A549 (cell line): ENCODE measurements at regions not wholly inside any gene's neighbourhood (a gene's known extent, or its start where the extent isn't known, plus 50 kb on each side); places are given as distances from the start of the nearest gene placed in this dataset.

Experiments used
- ATAC-seq, 2 experiments: fragments of 200-7000 bp in 1 of 2; fragments of >200 bp in 1 of 2; cut with Nextera tagmentation in 1 of 2; cut with Tn5 transposase in 1 of 2; 3 replicates each; pipeline versions ENCODE4 v1.8.0 to v1.9.1; 2018 to 2020; ENCODE audit warnings: mild to moderate bottlenecking in 1 of 2, moderate library complexity in 1 of 2
- CTCF ChIA-PET: fragments of 300-600 bp; sonication (Branson Sonifier 250); formaldehyde crosslinking; extraction: SDS; loops from one replicate; lab custom pipeline; 2021; ENCODE audit warnings: antibody characterized with exemption, inconsistent platforms; lab: Yijun Ruan, JAX
- POLR2A ChIA-PET: fragments of 350-600 bp; formaldehyde crosslinking; extraction: SDS; loops from one replicate; lab custom pipeline; 2021; ENCODE audit warnings: antibody characterized with exemption, inconsistent platforms; lab: Yijun Ruan, JAX
- DNase-seq, 2 experiments: peaks; one replicate each; pipeline versions ENCODE4 v3.0.0 to v3.0.0-alpha.2; 2011 to 2016; ENCODE audit warnings: low read depth in 1 of 2, low spot score in 1 of 2
- FAIRE-seq: peaks from 2 replicates; lab custom pipeline; 2011; peaks lifted over from hg19 to GRCh38; lab: Jason Lieb, UNC
- H3K27ac ChIP-seq, 2 experiments: fragments of >200 bp; sonication (Bioruptor Twin); formaldehyde crosslinking; 3 replicates each; pipeline ENCODE4 v1.5.1; 2016 to 2017
- H3K4me1 ChIP-seq: fragments of >200 bp; sonication (Bioruptor Twin); formaldehyde crosslinking; 3 replicates; pipeline ENCODE4 v1.6.1; 2016
- H3K4me2 ChIP-seq: fragments of >200 bp; sonication (Bioruptor Twin); formaldehyde crosslinking; 3 replicates; pipeline ENCODE4 v1.6.1; 2016
- H3K4me3 ChIP-seq: fragments of >200 bp; sonication (Bioruptor Twin); formaldehyde crosslinking; 3 replicates; pipeline ENCODE4 v1.5.1; 2016
- H3K9me3 ChIP-seq: fragments of >200 bp; sonication (Bioruptor Twin); formaldehyde crosslinking; 3 replicates; pipeline ENCODE4 v1.6.1; 2016
- BHLHE40 ChIP-seq: IDR thresholded peaks from 2 replicates; pipeline ENCODE4 v1.6.1; 2012; ENCODE audit warnings: low read depth, low read length, inconsistent platforms
- EHF ChIP-seq: fragments of 250-450 bp; sonication (Bioruptor Pico); IDR thresholded peaks from 2 replicates; pipeline ENCODE4 v1.5.0; 2020; ENCODE audit warnings: mild to moderate bottlenecking
- EHMT2 ChIP-seq: fragments of 200-600 bp; sonication (generic); IDR thresholded peaks from 2 replicates; pipeline ENCODE4 v1.6.1; 2016; ENCODE audit warnings: antibody characterized with exemption, low read depth, mild to moderate bottlenecking, moderate library complexity
- GATA3 ChIP-seq: IDR thresholded peaks from 2 replicates; pipeline ENCODE4 v1.6.1; 2012; ENCODE audit warnings: borderline replicate concordance
- HDAC2 ChIP-seq: fragments of 200-600 bp; sonication (generic); IDR thresholded peaks from 2 replicates; pipeline ENCODE4 v1.6.1; 2016
- HEYL ChIP-seq: fragments of 250-450 bp; sonication (Bioruptor Pico); IDR thresholded peaks from 2 replicates; pipeline ENCODE4 v1.8.0; 2021; ENCODE audit warnings: mild to moderate bottlenecking, moderate library complexity
- HMGXB4 ChIP-seq: fragments of 250-450 bp; sonication (Bioruptor Pico); IDR thresholded peaks from 2 replicates; pipeline ENCODE4 v1.5.0; 2021; ENCODE audit warnings: mild to moderate bottlenecking, moderate library complexity, borderline replicate concordance
- HOXB13 ChIP-seq: fragments of 250-450 bp; sonication (Bioruptor Pico); IDR thresholded peaks from 2 replicates; pipeline ENCODE4 v1.5.0; 2020; ENCODE audit warnings: low read depth, mild to moderate bottlenecking, moderate library complexity
- JUNB ChIP-seq: fragments of >200 bp; sonication (Bioruptor Twin); formaldehyde crosslinking; IDR thresholded peaks from 2 replicates; pipeline ENCODE4 v1.6.1; 2016
- KDM5A ChIP-seq: fragments of 200-600 bp; sonication (generic); IDR thresholded peaks from 2 replicates; pipeline ENCODE4 v1.6.1; 2016; ENCODE audit warnings: antibody characterized with exemption, mild to moderate bottlenecking
- MAX ChIP-seq: IDR thresholded peaks from 2 replicates; pipeline ENCODE4 v1.6.1; 2012
- MAZ ChIP-seq: fragments of 150-350 bp; IDR thresholded peaks from 2 replicates; pipeline ENCODE4 v1.6.1; 2014; ENCODE audit warnings: antibody characterized with exemption, low read depth, low read length, borderline replicate concordance
- MYC ChIP-seq: IDR thresholded peaks from 2 replicates; pipeline ENCODE4 v1.6.1; 2012; ENCODE audit warnings: mild to moderate bottlenecking, inconsistent platforms, low read length, improper control_type of control experiment, borderline replicate concordance
- NPAS2 ChIP-seq: fragments of 250-450 bp; sonication (Bioruptor Pico); IDR thresholded peaks from 2 replicates; pipeline ENCODE4 v1.8.0; 2022; ENCODE audit warnings: mild to moderate bottlenecking, moderate library complexity, borderline replicate concordance
- POLR2AphosphoS2 ChIP-seq: conservative IDR thresholded peaks from 2 replicates; pipeline ENCODE4 v1.6.1; 2012; ENCODE audit warnings: low read length, improper control_type of control experiment, inconsistent platforms
- RARB ChIP-seq: fragments of 250-450 bp; sonication (Bioruptor Pico); IDR thresholded peaks from 2 replicates; pipeline ENCODE4 v1.8.0; 2021; ENCODE audit warnings: mild to moderate bottlenecking, moderate library complexity
- RCOR1 ChIP-seq: fragments of 150-350 bp; IDR thresholded peaks from 2 replicates; pipeline ENCODE4 v1.6.1; 2014; ENCODE audit warnings: antibody characterized with exemption, low read length, low read depth
- RFX5 ChIP-seq: fragments of 450-650 bp; IDR thresholded peaks from 2 replicates; pipeline ENCODE4 v1.7.1; 2014; ENCODE audit warnings: antibody characterized with exemption, mild to moderate bottlenecking, moderate library complexity
- RNF2 ChIP-seq: fragments of 200-600 bp; sonication (generic); IDR thresholded peaks from 2 replicates; pipeline ENCODE4 v1.6.1; 2016; ENCODE audit warnings: low read depth, mild to moderate bottlenecking, antibody characterized with exemption, moderate library complexity, borderline replicate concordance
- SMC3 ChIP-seq: fragments of >200 bp; sonication (Bioruptor Twin); formaldehyde crosslinking; IDR thresholded peaks from 3 replicates; pipeline ENCODE4 v1.6.1; 2018; ENCODE audit warnings: inconsistent platforms
- TFCP2L1 ChIP-seq: fragments of 250-450 bp; sonication (Bioruptor Pico); IDR thresholded peaks from 2 replicates; pipeline ENCODE4 v1.5.0; 2021; ENCODE audit warnings: mild to moderate bottlenecking
- ZC3H11A ChIP-seq: fragments of 450-650 bp; IDR thresholded peaks from 2 replicates; pipeline ENCODE4 v1.6.1; 2014; ENCODE audit warnings: antibody characterized with exemption, mild to moderate bottlenecking
- ZFP36 ChIP-seq: fragments of 450-650 bp; IDR thresholded peaks from 2 replicates; pipeline ENCODE4 v1.6.1; 2014; ENCODE audit warnings: borderline replicate concordance; ENCODE audit not compliant: partially characterized antibody
- ZNF302 ChIP-seq: fragments of 250-450 bp; sonication (Bioruptor Pico); IDR thresholded peaks from 2 replicates; pipeline ENCODE4 v1.9.0; 2021; ENCODE audit warnings: inconsistent platforms, mild to moderate bottlenecking, moderate library complexity
- WGBS: methylation state at CpG from one replicate; pipeline ENCODE4 v1.1.6; 2017; ENCODE audit errors: missing lambda C conversion rate; 5-methylcytosine and 5-hydroxymethylcytosine counted together
- TF ChIP-seq, protein P1 (sequence below): IDR thresholded peaks from 2 replicates; pipeline ENCODE4 v1.6.1; 2012
- TF ChIP-seq, protein P2 (sequence below): fragments of >200 bp; sonication (Bioruptor Twin); formaldehyde crosslinking; IDR thresholded peaks from 3 replicates; pipeline ENCODE4 v1.5.1; 2016
- TF ChIP-seq, protein P3 (sequence below): fragments of 150-350 bp; IDR thresholded peaks from 2 replicates; pipeline ENCODE4 v1.6.1; 2014; ENCODE audit warnings: low read depth, mild to moderate bottlenecking, low read length
- TF ChIP-seq, protein P4 (sequence below): fragments of >200 bp; sonication (Bioruptor Twin); formaldehyde crosslinking; IDR thresholded peaks from 3 replicates; pipeline ENCODE4 v1.6.1; 2016

GRCh38 chr4:14878681-14879080, 123.6 kb upstream of the CPEB2 start:
- no peaks in the 10 kb centered on the region for H3K9me3 ChIP-seq
- POLR2A ChIA-PET = no interaction called here
- ATAC-seq (no peak), FAIRE-seq (no peak), DNase-seq (no peak)
- 92% methylated on average over 3 of the region's 3 CpGs for WGBS
- CTCF ChIA-PET = no interaction called here
- no peaks in the 10 kb centered on the region for H3K4me1 ChIP-seq
- TF ChIP-seq HMGXB4 (CRISPR knock-in tag) (no peak), HEYL (CRISPR knock-in tag) (no peak), RFX5 (no peak), HOXB13 (no peak), JUNB (no peak), MYC (no peak), RCOR1 (no peak), EHF (CRISPR knock-in tag) (no peak), ZNF302 (CRISPR knock-in tag) (no peak), ZC3H11A (no peak), MAZ (no peak)
- TF ChIP-seq, protein P1, sequence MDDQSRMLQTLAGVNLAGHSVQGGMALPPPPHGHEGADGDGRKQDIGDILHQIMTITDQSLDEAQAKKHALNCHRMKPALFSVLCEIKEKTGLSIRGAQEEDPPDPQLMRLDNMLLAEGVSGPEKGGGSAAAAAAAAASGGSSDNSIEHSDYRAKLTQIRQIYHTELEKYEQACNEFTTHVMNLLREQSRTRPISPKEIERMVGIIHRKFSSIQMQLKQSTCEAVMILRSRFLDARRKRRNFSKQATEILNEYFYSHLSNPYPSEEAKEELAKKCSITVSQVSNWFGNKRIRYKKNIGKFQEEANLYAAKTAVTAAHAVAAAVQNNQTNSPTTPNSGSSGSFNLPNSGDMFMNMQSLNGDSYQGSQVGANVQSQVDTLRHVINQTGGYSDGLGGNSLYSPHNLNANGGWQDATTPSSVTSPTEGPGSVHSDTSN = no peak
- TF ChIP-seq, protein P2, sequence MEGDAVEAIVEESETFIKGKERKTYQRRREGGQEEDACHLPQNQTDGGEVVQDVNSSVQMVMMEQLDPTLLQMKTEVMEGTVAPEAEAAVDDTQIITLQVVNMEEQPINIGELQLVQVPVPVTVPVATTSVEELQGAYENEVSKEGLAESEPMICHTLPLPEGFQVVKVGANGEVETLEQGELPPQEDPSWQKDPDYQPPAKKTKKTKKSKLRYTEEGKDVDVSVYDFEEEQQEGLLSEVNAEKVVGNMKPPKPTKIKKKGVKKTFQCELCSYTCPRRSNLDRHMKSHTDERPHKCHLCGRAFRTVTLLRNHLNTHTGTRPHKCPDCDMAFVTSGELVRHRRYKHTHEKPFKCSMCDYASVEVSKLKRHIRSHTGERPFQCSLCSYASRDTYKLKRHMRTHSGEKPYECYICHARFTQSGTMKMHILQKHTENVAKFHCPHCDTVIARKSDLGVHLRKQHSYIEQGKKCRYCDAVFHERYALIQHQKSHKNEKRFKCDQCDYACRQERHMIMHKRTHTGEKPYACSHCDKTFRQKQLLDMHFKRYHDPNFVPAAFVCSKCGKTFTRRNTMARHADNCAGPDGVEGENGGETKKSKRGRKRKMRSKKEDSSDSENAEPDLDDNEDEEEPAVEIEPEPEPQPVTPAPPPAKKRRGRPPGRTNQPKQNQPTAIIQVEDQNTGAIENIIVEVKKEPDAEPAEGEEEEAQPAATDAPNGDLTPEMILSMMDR = no peak
- no peak overlapping the region for H3K27ac ChIP-seq
- no peak overlapping the region for H3K4me3 ChIP-seq
- no peak overlapping the region for H3K4me2 ChIP-seq

- ChIA-PET POLR2A (no interaction called here), CTCF (interaction anchor here (1.2 kb wide), 1 partner anchor 11 kb away, joined by 3 read pairs; no protein-coding TSS in a partner anchor)
- FAIRE-seq (no peak), ATAC-seq (no peak), DNase-seq (no peak)
- 85% methylated on average over 5 of the region's 7 CpGs for WGBS
- Histone ChIP-seq H3K4me3 (no peak overlapping the region), H3K9me3 (no peaks in the 10 kb centered on the region), H3K27ac (no peak overlapping the region; a peak in 1 of 6 replicates), H3K4me1 (0 out of 3 replicates have a peak, but pooled peaks cover 5% of the 10 kb centered on the region), H3K4me2 (no peak overlapping the region)
- no peak for TF ChIP-seq RARB
- no peak for TF ChIP-seq HDAC2
- TF ChIP-seq MAX = no peak
- TF ChIP-seq, protein P3, sequence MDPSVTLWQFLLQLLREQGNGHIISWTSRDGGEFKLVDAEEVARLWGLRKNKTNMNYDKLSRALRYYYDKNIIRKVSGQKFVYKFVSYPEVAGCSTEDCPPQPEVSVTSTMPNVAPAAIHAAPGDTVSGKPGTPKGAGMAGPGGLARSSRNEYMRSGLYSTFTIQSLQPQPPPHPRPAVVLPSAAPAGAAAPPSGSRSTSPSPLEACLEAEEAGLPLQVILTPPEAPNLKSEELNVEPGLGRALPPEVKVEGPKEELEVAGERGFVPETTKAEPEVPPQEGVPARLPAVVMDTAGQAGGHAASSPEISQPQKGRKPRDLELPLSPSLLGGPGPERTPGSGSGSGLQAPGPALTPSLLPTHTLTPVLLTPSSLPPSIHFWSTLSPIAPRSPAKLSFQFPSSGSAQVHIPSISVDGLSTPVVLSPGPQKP = no peak
- no peak for TF ChIP-seq RNF2
- no peak for TF ChIP-seq POLR2AphosphoS2
- TF ChIP-seq HMGXB4 (CRISPR knock-in tag) = no peak
- TF ChIP-seq GATA3 = no peak
- TF ChIP-seq, protein P4, sequence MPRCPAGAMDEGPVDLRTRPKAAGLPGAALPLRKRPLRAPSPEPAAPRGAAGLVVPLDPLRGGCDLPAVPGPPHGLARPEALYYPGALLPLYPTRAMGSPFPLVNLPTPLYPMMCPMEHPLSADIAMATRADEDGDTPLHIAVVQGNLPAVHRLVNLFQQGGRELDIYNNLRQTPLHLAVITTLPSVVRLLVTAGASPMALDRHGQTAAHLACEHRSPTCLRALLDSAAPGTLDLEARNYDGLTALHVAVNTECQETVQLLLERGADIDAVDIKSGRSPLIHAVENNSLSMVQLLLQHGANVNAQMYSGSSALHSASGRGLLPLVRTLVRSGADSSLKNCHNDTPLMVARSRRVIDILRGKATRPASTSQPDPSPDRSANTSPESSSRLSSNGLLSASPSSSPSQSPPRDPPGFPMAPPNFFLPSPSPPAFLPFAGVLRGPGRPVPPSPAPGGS = no peak
- TF ChIP-seq SMC3 = no peak
- TF ChIP-seq NPAS2 (CRISPR knock-in tag) = no peak
- TF ChIP-seq KDM5A = no peak
- TF ChIP-seq BHLHE40 = no peak
- TF ChIP-seq EHMT2 = no peak
- TF ChIP-seq ZFP36 = no peak
- no peak for TF ChIP-seq TFCP2L1 (CRISPR knock-in tag)
- TF ChIP-seq, protein P1 = no peak
- no peak for TF ChIP-seq HEYL (CRISPR knock-in tag)
- TF ChIP-seq, all 56 proteins: peak for 0
These were observed 122.6 kb upstream of the CPEB2 start for GRCh38 chr4:14879683-14880082.
